WTC11 (cell line): ENCODE measurements at regions not wholly inside any gene's neighbourhood (a gene's known extent, or its start where the extent isn't known, plus 50 kb on each side); places are given as distances from the start of the nearest gene placed in this dataset.

ENCODE experiments used
- ATAC-seq: fragments of 200-7000 bp; cut with Tn5 transposase; 2 replicates; pipeline ENCODE4 v1.10.0; 2021; ENCODE audit warnings: mild to moderate bottlenecking, moderate library complexity
- CTCF ChIA-PET: fragments of 300-600 bp; sonication (Branson Sonifier 250); formaldehyde crosslinking; loops from one replicate; lab custom pipeline; 2021; ENCODE audit warnings: antibody characterized with exemption; lab: Charles Lee
- POLR2A ChIA-PET: fragments of 350-600 bp; sonication (Branson Sonifier 250); formaldehyde crosslinking; loops from one replicate; lab custom pipeline; 2021; ENCODE audit warnings: antibody characterized with exemption; lab: Charles Lee
- DNase-seq: peaks from one replicate; pipeline ENCODE4 v3.0.0; 2021; ENCODE audit warnings: low spot score
- H3K27ac Mint-ChIP-seq: 2 replicates; pipeline ENCODE4 v1.8.0; 2021; ENCODE audit warnings: mixed read lengths
- H3K27me3 Mint-ChIP-seq: 2 replicates; pipeline ENCODE4 v1.8.0; 2021; ENCODE audit warnings: low read depth, mild to moderate bottlenecking, moderate library complexity, mixed read lengths
- H3K36me3 Mint-ChIP-seq: 2 replicates; pipeline ENCODE4 v1.8.0; 2021; ENCODE audit warnings: mixed read lengths
- H3K4me1 Mint-ChIP-seq: 2 replicates; pipeline ENCODE4 v1.8.0; 2022; ENCODE audit warnings: mixed read lengths
- H3K4me3 Mint-ChIP-seq: 2 replicates; pipeline ENCODE4 v1.8.0; 2021; ENCODE audit warnings: mild to moderate bottlenecking, moderate library complexity, mixed read lengths
- H3K9me3 Mint-ChIP-seq: 2 replicates; pipeline ENCODE4 v1.8.0; 2021; ENCODE audit warnings: mixed read lengths
- CDX4 ChIP-seq: fragments of 250-450 bp; sonication (Bioruptor Pico); IDR thresholded peaks from 2 replicates; pipeline ENCODE4 v1.9.0; 2021; ENCODE audit warnings: moderate library complexity, mild to moderate bottlenecking, inconsistent platforms, borderline replicate concordance
- CTCF ChIP-seq: fragments of 200-600 bp; IDR thresholded peaks from 2 replicates; pipeline ENCODE4 v1.8.0; 2022; ENCODE audit warnings: antibody characterized with exemption
- E2F4 ChIP-seq: sonication (generic); formaldehyde crosslinking; IDR thresholded peaks from 2 replicates; pipeline ENCODE4 v1.8.1; 2022; ENCODE audit warnings: low read depth, mild to moderate bottlenecking, moderate library complexity, missing genetic modification reagents, borderline replicate concordance
- ESRRA ChIP-seq: sonication (generic); formaldehyde crosslinking; IDR thresholded peaks from 2 replicates; pipeline ENCODE4 v1.8.1; 2022; ENCODE audit warnings: mild to moderate bottlenecking, missing genetic modification reagents, borderline replicate concordance
- GRHL2 ChIP-seq: fragments of 250-450 bp; sonication (Bioruptor Pico); IDR thresholded peaks from 2 replicates; pipeline ENCODE4 v1.8.0; 2022; ENCODE audit warnings: mild to moderate bottlenecking, moderate library complexity; ENCODE audit not compliant: insufficient replicate concordance, severe bottlenecking
- GTF2I ChIP-seq: fragments of 250-450 bp; sonication (Bioruptor Pico); conservative IDR thresholded peaks from 2 replicates; pipeline ENCODE4 v1.4.0; 2021; ENCODE audit warnings: mild to moderate bottlenecking
- NR3C1 ChIP-seq: sonication (generic); formaldehyde crosslinking; conservative IDR thresholded peaks from 2 replicates; pipeline ENCODE4 v1.8.1; 2023; ENCODE audit warnings: low read depth, mild to moderate bottlenecking, missing genetic modification reagents
- SMAD3 ChIP-seq: sonication (generic); formaldehyde crosslinking; IDR thresholded peaks from 2 replicates; pipeline ENCODE4 v1.8.0; 2022; ENCODE audit warnings: missing genetic modification reagents, mild to moderate bottlenecking, borderline replicate concordance
- STAT6 ChIP-seq: sonication (generic); formaldehyde crosslinking; conservative IDR thresholded peaks from 2 replicates; pipeline ENCODE4 v1.8.1; 2023; ENCODE audit warnings: mild to moderate bottlenecking, low read depth, missing genetic modification reagents, moderate library complexity
- TEAD1 ChIP-seq: sonication (generic); formaldehyde crosslinking; IDR thresholded peaks from 2 replicates; pipeline ENCODE4 v1.8.0; 2022; ENCODE audit warnings: mild to moderate bottlenecking, missing genetic modification reagents
- TP53 ChIP-seq: sonication (generic); formaldehyde crosslinking; IDR thresholded peaks from 2 replicates; pipeline ENCODE4 v1.8.1; 2023; ENCODE audit warnings: mild to moderate bottlenecking, missing genetic modification reagents
- ZBTB43 ChIP-seq: sonication (generic); formaldehyde crosslinking; IDR thresholded peaks from 2 replicates; pipeline ENCODE4 v1.8.1; 2023; ENCODE audit warnings: mild to moderate bottlenecking, missing genetic modification reagents
- ZNF121 ChIP-seq: sonication (generic); formaldehyde crosslinking; IDR thresholded peaks from 2 replicates; pipeline ENCODE4 v1.8.0; 2023; ENCODE audit warnings: missing genetic modification reagents
- ZNF232 ChIP-seq: sonication (generic); formaldehyde crosslinking; IDR thresholded peaks from 2 replicates; pipeline ENCODE4 v1.8.0; 2022; ENCODE audit warnings: mild to moderate bottlenecking, missing genetic modification reagents
- ZNF512 ChIP-seq: sonication (generic); formaldehyde crosslinking; IDR thresholded peaks from 2 replicates; pipeline ENCODE4 v1.8.1; 2022; ENCODE audit warnings: missing genetic modification reagents, borderline replicate concordance

- TF ChIP-seq CTCF (no peak), GRHL2 (CRISPR knock-in tag) (no peak)
These were observed 204.4 kb upstream of the PTER start (continued) for GRCh38 chr10:16232441-16232840.

- ChIA-PET CTCF (interaction anchor here (0.6 kb wide), 1 partner anchor 1185 kb away, joined by 3 read pairs; no protein-coding TSS in a partner anchor), POLR2A (no interaction called here)
- ATAC-seq, result no peak
- Mint-ChIP-seq H3K27me3 (peaks cover 5% of the 10 kb centered on the region; the same call in 1 of the 2 replicates), H3K27ac (no peak overlapping the region), H3K9me3 (peaks cover 20% of the 10 kb centered on the region), H3K4me3 (no peak overlapping the region), H3K36me3 (peaks cover 19% of the 10 kb centered on the region), H3K4me1 (peaks cover 12% of the 10 kb centered on the region)
- DNase-seq, result no peak
- TF ChIP-seq ZNF232 (CRISPR knock-in tag) (no peak), SMAD3 (CRISPR knock-in tag) (no peak), ZBTB43 (CRISPR knock-in tag) (no peak), NR3C1 (CRISPR knock-in tag) (no peak), STAT6 (CRISPR knock-in tag) (no peak), CTCF (no peak), E2F4 (CRISPR knock-in tag) (no peak), ZNF121 (no peak), CDX4 (CRISPR knock-in tag) (no peak), ESRRA (no peak), TEAD1 (CRISPR knock-in tag) (no peak), GTF2I (CRISPR knock-in tag) (no peak), TP53 (CRISPR knock-in tag) (no peak), ZNF512 (CRISPR knock-in tag) (no peak)
These were observed 201.9 kb upstream of the PTER start for GRCh38 chr10:16234916-16235315.
